ENCODE measurements at regions not wholly inside any gene's neighbourhood (a gene's known extent, or its start where the extent isn't known, plus 50 kb on each side); places are given as distances from the start of the nearest gene placed in this dataset.

GRCh38 chr2:13574831-13575230, 858.1 kb downstream of the TRIB2 start:
- no peak for DNase-seq (ENCODE audit: low read depth)
- TF ChIP-seq CTCF (conservative IDR thresholded peaks at IDR 0.05; ENCODE audit: control insufficient read depth, insufficient read depth, low read depth, low read length), result no peak
- H3K4me3 ChIP-seq (ENCODE audit: control insufficient read depth, low read depth, low read length), result no peak overlapping the region

- H3K4me3 ChIP-seq (ENCODE audit: control insufficient read depth, low read depth, low read length), result no peak overlapping the region
- TF ChIP-seq CTCF (conservative IDR thresholded peaks at IDR 0.05; ENCODE audit: control insufficient read depth, insufficient read depth, low read depth, low read length), result no peak
- DNase-seq (ENCODE audit: low read depth), result no peak
Observed at GRCh38 chr2:13576406-13577036, 859.8 kb downstream of the TRIB2 start.

- TF ChIP-seq CTCF (conservative IDR thresholded peaks at IDR 0.05; ENCODE audit: control insufficient read depth, insufficient read depth, low read depth, low read length), result no peak
- no peak overlapping the region for H3K4me3 ChIP-seq (ENCODE audit: control insufficient read depth, low read depth, low read length)
- no peak for DNase-seq (ENCODE audit: low read depth)
Observed at GRCh38 chr2:13578547-13578946, 861.8 kb downstream of the TRIB2 start.

- DNase-seq (ENCODE audit: low read depth), result no peak
- TF ChIP-seq CTCF (conservative IDR thresholded peaks at IDR 0.05; ENCODE audit: control insufficient read depth, insufficient read depth, low read depth, low read length), result no peak
- H3K4me3 ChIP-seq (ENCODE audit: control insufficient read depth, low read depth, low read length), result no peak overlapping the region
Observed at GRCh38 chr2:13581471-13581870, 864.7 kb downstream of the TRIB2 start.

GRCh38 chr2:13583609-13584008, 866.9 kb downstream of the TRIB2 start:
- no peak for TF ChIP-seq CTCF (conservative IDR thresholded peaks at IDR 0.05; ENCODE audit: control insufficient read depth, insufficient read depth, low read depth, low read length)
- H3K4me3 ChIP-seq (ENCODE audit: control insufficient read depth, low read depth, low read length), result no peak overlapping the region
- no peak for DNase-seq (ENCODE audit: low read depth)

GRCh38 chr2:13584020-13584419, 867.3 kb downstream of the TRIB2 start:
- TF ChIP-seq CTCF (conservative IDR thresholded peaks at IDR 0.05; ENCODE audit: control insufficient read depth, insufficient read depth, low read depth, low read length), result no peak
- DNase-seq (ENCODE audit: low read depth), result no peak
- no peak overlapping the region for H3K4me3 ChIP-seq (ENCODE audit: control insufficient read depth, low read depth, low read length)

- H3K4me3 ChIP-seq (ENCODE audit: control insufficient read depth, low read depth, low read length), result no peak overlapping the region
- no peak for DNase-seq (ENCODE audit: low read depth)
- no peak for TF ChIP-seq CTCF (conservative IDR thresholded peaks at IDR 0.05; ENCODE audit: control insufficient read depth, insufficient read depth, low read depth, low read length)
Observed at GRCh38 chr2:13585732-13586131, 869.0 kb downstream of the TRIB2 start.

Measured in fibroblast of mammary gland (primary cell).